Lower lobe of right lung (tissue), 2 donors: ENCODE measurements at regions not wholly inside any gene's neighbourhood (a gene's known extent, or its start where the extent isn't known, plus 50 kb on each side); places are given as distances from the start of the nearest gene placed in this dataset.

ENCODE experiments used
- ATAC-seq, 2 donors: fragments of 200-7000 bp; cut with Tn5 transposase; one replicate each; pipeline ENCODE4 v1.9.1; 2020 to 2022; ENCODE audit warnings: mild to moderate bottlenecking in 2 of 2, moderate library complexity in 2 of 2
- DNase-seq: peaks from one replicate; pipeline ENCODE4 v3.0.0-alpha.2; 2020
- H3K27ac ChIP-seq: fragments of 200-600 bp; one replicate; pipeline ENCODE4 v1.8.0; 2022
- H3K27me3 ChIP-seq: fragments of 200-600 bp; one replicate; pipeline ENCODE4 v1.8.0; 2022; ENCODE audit warnings: low read depth
- H3K36me3 ChIP-seq: fragments of 200-600 bp; one replicate; pipeline ENCODE4 v1.8.0; 2022; ENCODE audit warnings: mild to moderate bottlenecking
- H3K4me1 ChIP-seq: fragments of 200-600 bp; one replicate; pipeline ENCODE4 v1.8.0; 2022
- H3K4me3 ChIP-seq: fragments of 200-600 bp; one replicate; pipeline ENCODE4 v1.8.0; 2022; ENCODE audit warnings: mild to moderate bottlenecking
- H3K9me3 ChIP-seq: fragments of 200-600 bp; one replicate; pipeline ENCODE4 v1.8.0; 2022
- CTCF ChIP-seq: fragments of 200-600 bp; IDR thresholded peaks from one replicate; pipeline ENCODE4 v1.8.0; 2022; ENCODE audit warnings: antibody characterized with exemption, mild to moderate bottlenecking
- intact Hi-C: fragments of 100-400 bp; cut with DNase I; formaldehyde crosslinking; loops from one replicate; pipeline ENCODE4 v1.11.0; 2022
- donor health status: DM: no; HTN: yes; CAD: no; lungs with severe emphysema.

GRCh38 chr6:103629613-103630012 is 1230.1 kb downstream of the HACE1 start:
- Histone ChIP-seq H3K27me3 (no peaks in the 10 kb centered on the region), H3K4me1 (no peaks in the 10 kb centered on the region), H3K4me3 (no peak overlapping the region), H3K36me3 (no peaks in the 10 kb centered on the region), H3K27ac (no peak overlapping the region), H3K9me3 (no peaks in the 10 kb centered on the region)
- intact Hi-C loops: no loop called here
- DNase-seq (no peak), ATAC-seq (no peak)
- TF ChIP-seq CTCF: no peak

DNA sequence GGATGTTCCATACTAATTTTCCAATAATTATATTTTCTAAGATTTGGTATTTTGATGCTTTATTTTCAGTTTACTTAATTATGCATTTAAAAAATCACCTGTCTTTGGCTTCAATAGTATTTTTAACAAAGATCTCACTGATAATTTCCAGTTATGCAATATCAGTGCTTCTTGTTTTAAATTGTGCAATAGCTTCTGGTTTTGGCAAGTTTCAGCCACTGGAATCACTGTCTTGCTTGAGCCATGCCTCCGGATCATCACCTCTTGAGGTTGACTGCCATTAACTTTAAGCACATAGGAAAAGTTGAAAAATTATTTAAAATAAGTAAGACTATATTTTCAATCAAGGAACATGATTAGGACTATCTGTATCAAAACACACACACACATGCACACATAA is 1242.1 kb downstream of the HACE1 start:
- ATAC-seq (no peak), DNase-seq (no peak)
- no peak overlapping the region for H3K27ac ChIP-seq
- H3K4me3 ChIP-seq: no peak overlapping the region
- TF ChIP-seq CTCF: no peak
- H3K36me3 ChIP-seq: no peaks in the 10 kb centered on the region
- intact Hi-C loops: no loop called here
- H3K27me3 ChIP-seq: no peaks in the 10 kb centered on the region
- H3K9me3 ChIP-seq: no peaks in the 10 kb centered on the region
- no peaks in the 10 kb centered on the region for H3K4me1 ChIP-seq

- H3K4me3 ChIP-seq: no peak overlapping the region
- no peak for ATAC-seq
- no peaks in the 10 kb centered on the region for H3K36me3 ChIP-seq
- DNase-seq: no peak
- H3K27me3 ChIP-seq: no peaks in the 10 kb centered on the region
- no peaks in the 10 kb centered on the region for H3K9me3 ChIP-seq
- intact Hi-C loops: no loop called here
- H3K4me1 ChIP-seq: no peaks in the 10 kb centered on the region
- no peak overlapping the region for H3K27ac ChIP-seq
- TF ChIP-seq CTCF: no peak
Measured at GRCh38 chr6:103587722-103588121, 1272.0 kb downstream of the HACE1 start.

DNA sequence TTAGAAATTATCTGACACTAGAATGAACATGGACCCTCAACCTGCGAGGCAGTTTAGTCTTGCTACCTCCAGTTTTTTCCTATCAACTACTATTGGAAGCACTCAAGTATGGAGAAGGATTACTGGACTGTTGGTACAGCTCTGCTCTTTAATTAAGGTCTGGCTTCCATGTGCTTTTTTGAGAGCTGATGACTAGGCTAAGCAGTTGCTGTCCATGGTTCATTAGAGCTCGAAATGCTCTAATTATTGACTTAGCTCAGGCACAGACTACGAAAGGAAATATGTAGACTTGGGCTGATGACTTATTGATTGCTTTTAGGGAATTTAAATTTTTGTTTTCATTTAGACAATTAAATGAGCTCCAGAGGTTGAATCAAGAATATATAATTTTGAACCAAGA is 1281.6 kb downstream of the HACE1 start:
- H3K27ac ChIP-seq: no peak overlapping the region
- H3K36me3 ChIP-seq: no peaks in the 10 kb centered on the region
- no peak for TF ChIP-seq CTCF
- ATAC-seq (no peak), DNase-seq (no peak)
- no peak overlapping the region for H3K4me3 ChIP-seq
- H3K27me3 ChIP-seq: no peaks in the 10 kb centered on the region
- H3K9me3 ChIP-seq: peaks cover 5% of the 10 kb centered on the region
- H3K4me1 ChIP-seq: no peaks in the 10 kb centered on the region
- intact Hi-C loops: no loop called here

GRCh38 chr6:103570431-103570830 is 1289.3 kb downstream of the HACE1 start:
- Histone ChIP-seq H3K36me3 (no peaks in the 10 kb centered on the region), H3K4me3 (no peak overlapping the region), H3K27me3 (no peaks in the 10 kb centered on the region), H3K9me3 (no peaks in the 10 kb centered on the region), H3K27ac (no peak overlapping the region), H3K4me1 (no peaks in the 10 kb centered on the region)
- TF ChIP-seq CTCF: no peak
- DNase-seq: no peak
- intact Hi-C loops: no loop called here
- no peak for ATAC-seq

DNA sequence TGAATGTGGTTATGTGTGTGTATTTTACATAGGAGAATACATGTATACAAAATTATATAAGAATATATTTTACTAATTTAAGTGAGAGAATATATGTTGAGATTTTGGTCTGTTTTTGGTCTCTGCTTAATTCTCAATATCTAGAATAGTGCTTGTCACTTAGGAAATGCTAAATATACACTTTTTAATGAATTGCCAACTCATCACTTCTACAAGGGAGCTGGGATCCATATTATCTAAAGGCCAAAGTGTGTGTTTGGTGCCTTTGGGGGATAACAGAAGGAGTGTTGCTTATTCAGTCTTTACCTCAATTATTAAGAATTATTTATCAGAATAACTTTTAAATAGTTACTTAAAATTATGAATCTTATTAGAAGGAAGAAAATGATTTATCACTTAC is 1304.8 kb downstream of the HACE1 start:
- no peak for ATAC-seq
- Histone ChIP-seq H3K4me1 (no peaks in the 10 kb centered on the region), H3K27me3 (no peaks in the 10 kb centered on the region), H3K27ac (no peak overlapping the region), H3K4me3 (no peak overlapping the region), H3K9me3 (no peaks in the 10 kb centered on the region), H3K36me3 (no peaks in the 10 kb centered on the region)
- DNase-seq: no peak
- no peak for TF ChIP-seq CTCF
- intact Hi-C loops: no loop called here
